ENCODE measurements at regions not wholly inside any gene's neighbourhood (a gene's known extent, or its start where the extent isn't known, plus 50 kb on each side); places are given as distances from the start of the nearest gene placed in this dataset.

DNA sequence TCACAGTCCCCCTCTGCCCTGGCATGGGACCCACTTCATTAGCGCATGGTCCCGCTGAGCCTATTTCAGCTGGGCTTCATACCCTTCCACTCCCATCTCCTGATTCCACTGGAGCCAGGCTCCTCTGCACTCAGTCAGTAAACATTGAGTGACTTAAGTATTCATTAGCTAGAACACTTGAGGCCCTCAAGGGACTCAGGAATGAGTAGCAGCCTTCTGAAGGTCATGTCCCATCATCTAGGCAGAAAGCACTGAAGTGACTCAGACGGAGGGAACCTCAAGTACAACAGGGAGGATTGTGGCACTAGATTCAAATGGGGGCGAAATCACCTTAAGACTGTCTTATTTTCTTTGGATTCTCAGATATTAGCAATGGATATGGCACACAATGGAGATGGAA lies 186.6 kb upstream of the INHBA start:
- no peak overlapping the region for H3K9ac ChIP-seq (ENCODE audit: low read length)

DNA sequence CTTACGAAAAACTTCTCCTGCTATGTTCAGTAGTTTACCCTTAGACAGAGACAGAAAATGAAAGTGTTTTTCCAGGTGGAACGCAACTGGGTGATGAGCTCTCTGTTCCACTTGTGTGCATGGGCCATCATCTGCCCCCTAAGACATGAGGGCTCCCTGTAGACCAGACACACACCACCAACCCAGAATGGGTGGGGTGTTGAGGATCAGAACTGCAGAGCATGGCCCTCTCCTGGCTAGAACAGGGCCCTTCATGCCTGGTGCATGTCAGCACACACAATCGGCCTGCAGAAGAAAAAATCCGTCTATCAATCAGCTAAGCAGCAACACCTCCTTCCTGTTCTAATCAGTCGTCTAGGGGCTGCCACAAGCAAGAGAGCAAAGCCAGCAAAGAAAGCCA lies 186.2 kb upstream of the INHBA start:
- DNase-seq, result no peak
- Histone ChIP-seq H3K18ac (ENCODE audit: low read depth in 1 of 2, low read length in 2 of 2) (peak overlapping the region; percentile 1 to 41), H2BK120ac (ENCODE audit: low read depth, low read length) (no peak overlapping the region), H3K4me1 (ENCODE audit: control insufficient read depth, insufficient read depth, low read depth, low read length) (peaks cover 29% of the 10 kb centered on the region), H3K79me1 (replicated peaks; ENCODE audit: low read length, poor library complexity, severe bottlenecking) (no peaks in the 10 kb centered on the region), H3K4me3 (ENCODE audit: insufficient read depth in 1 of 2, low read depth in 1 of 2, low read length in 2 of 2) (no peak overlapping the region), H3K27ac (ENCODE audit: low read length, poor library complexity, severe bottlenecking) (no peak overlapping the region), H3K4ac (ENCODE audit: low read depth in 1 of 2, low read length in 2 of 2) (no peak overlapping the region), H2AFZ (ENCODE audit: low read depth, low read length) (peak overlapping the region; percentile 1), H2BK5ac (ENCODE audit: low read depth, low read length, poor library complexity, severe bottlenecking) (no peak overlapping the region), H3K4me2 (ENCODE audit: low read length, poor library complexity, severe bottlenecking) (no peak overlapping the region), H3K27me3 (ENCODE audit: control insufficient read depth in 1 of 2, insufficient read depth in 1 of 2, low read length in 2 of 2) (no peaks in the 10 kb centered on the region), H3K9ac (ENCODE audit: low read length) (no peak overlapping the region), H2BK15ac (ENCODE audit: low read depth, poor library complexity, severe bottlenecking) (no peak overlapping the region), H3K23ac (ENCODE audit: low read length in 2 of 2) (no peak overlapping the region), H2BK12ac (ENCODE audit: low read length in 2 of 2) (peak overlapping the region; percentile 20 to 48), H2AK5ac (ENCODE audit: low read length, severe bottlenecking) (peak overlapping the region; percentile 40), H3K14ac (ENCODE audit: low read length in 2 of 2) (peak overlapping the region in 1 of 2 experiments; percentile 46), H4K91ac (ENCODE audit: low read length) (peak overlapping the region; percentile 55), H3K9me3 (ENCODE audit: control insufficient read depth, low read length) (no peaks in the 10 kb centered on the region), H4K8ac (ENCODE audit: low read length) (peak overlapping the region; percentile 5), H3K36me3 (ENCODE audit: control insufficient read depth in 1 of 2, insufficient read depth in 2 of 2, low read depth in 1 of 2, low read length in 2 of 2) (no peaks in the 10 kb centered on the region)
- WGBS, result 83% methylated on average over 5 of the region's 5 CpGs

More for the DNA sequence above, 186.6 kb upstream of the INHBA start:
- H3K4me3 ChIP-seq (ENCODE audit: insufficient read depth in 1 of 2, low read depth in 1 of 2, low read length in 2 of 2), result no peak overlapping the region
- peak overlapping the region; percentile 55 for H4K91ac ChIP-seq (ENCODE audit: low read length)
- no peak overlapping the region for H2BK5ac ChIP-seq (ENCODE audit: low read depth, low read length, poor library complexity, severe bottlenecking)
- peak overlapping the region; percentile 20 to 48 for H2BK12ac ChIP-seq (ENCODE audit: low read length in 2 of 2)
- H2AFZ ChIP-seq (ENCODE audit: low read depth, low read length), result no peak overlapping the region
- peak; percentile 59 for DNase-seq
- H3K27me3 ChIP-seq (ENCODE audit: control insufficient read depth in 1 of 2, insufficient read depth in 1 of 2, low read length in 2 of 2), result no peaks in the 10 kb centered on the region
- H3K23ac ChIP-seq (ENCODE audit: low read length in 2 of 2), result no peak overlapping the region
- no peaks in the 10 kb centered on the region for H3K36me3 ChIP-seq (ENCODE audit: control insufficient read depth in 1 of 2, insufficient read depth in 2 of 2, low read depth in 1 of 2, low read length in 2 of 2)
- H2BK15ac ChIP-seq (ENCODE audit: low read depth, poor library complexity, severe bottlenecking), result no peak overlapping the region
- no peaks in the 10 kb centered on the region for H3K79me1 ChIP-seq (replicated peaks; ENCODE audit: low read length, poor library complexity, severe bottlenecking)
- H3K4ac ChIP-seq (ENCODE audit: low read depth in 1 of 2, low read length in 2 of 2), result no peak overlapping the region
- H3K18ac ChIP-seq (ENCODE audit: low read depth in 1 of 2, low read length in 2 of 2), result peak overlapping the region; percentile 1 to 41
- no peak overlapping the region for H4K8ac ChIP-seq (ENCODE audit: low read length)
- H3K27ac ChIP-seq (ENCODE audit: low read length, poor library complexity, severe bottlenecking), result no peak overlapping the region
- no peak overlapping the region for H3K14ac ChIP-seq (ENCODE audit: low read length in 2 of 2)
- H3K9me3 ChIP-seq (ENCODE audit: control insufficient read depth, low read length), result no peaks in the 10 kb centered on the region
- no peak overlapping the region for H3K4me2 ChIP-seq (ENCODE audit: low read length, poor library complexity, severe bottlenecking)
- WGBS, result 78% methylated on average over 3 of the region's 4 CpGs
- H2AK5ac ChIP-seq (ENCODE audit: low read length, severe bottlenecking), result peak overlapping the region; percentile 40
- H3K4me1 ChIP-seq (ENCODE audit: control insufficient read depth, insufficient read depth, low read depth, low read length), result peaks cover 27% of the 10 kb centered on the region
- H2BK120ac ChIP-seq (ENCODE audit: low read depth, low read length), result no peak overlapping the region

DNA sequence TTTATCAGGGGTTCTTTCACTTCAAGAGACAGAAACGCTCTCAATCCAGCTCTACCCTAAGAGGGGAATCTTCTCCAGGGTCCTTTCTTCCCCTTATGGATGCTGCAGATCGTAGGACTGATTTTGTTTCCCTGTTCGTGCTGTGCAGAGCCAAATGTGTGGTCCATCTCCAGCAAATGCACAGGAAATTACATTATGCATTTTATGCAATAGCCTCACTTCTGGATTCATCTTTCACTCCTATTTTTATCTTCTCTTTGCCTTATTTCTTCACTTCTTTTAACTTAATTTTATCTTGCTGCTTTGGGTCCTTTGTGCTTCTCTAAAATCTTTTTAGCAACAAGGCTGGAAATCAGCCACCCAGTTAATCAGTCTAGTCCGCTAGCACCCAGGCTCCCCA lies 184.5 kb upstream of the INHBA start:
- Histone ChIP-seq H3K27me3 (ENCODE audit: control insufficient read depth in 1 of 2, insufficient read depth in 1 of 2, low read length in 2 of 2) (no peaks in the 10 kb centered on the region), H4K91ac (ENCODE audit: low read length) (peak overlapping the region; percentile 83), H3K18ac (ENCODE audit: low read depth in 1 of 2, low read length in 2 of 2) (peak overlapping the region; percentile 65 to 90), H2BK5ac (ENCODE audit: low read depth, low read length, poor library complexity, severe bottlenecking) (peak overlapping the region; percentile 91), H3K9me3 (ENCODE audit: control insufficient read depth, low read length) (no peaks in the 10 kb centered on the region), H2BK15ac (ENCODE audit: low read depth, poor library complexity, severe bottlenecking) (no peak overlapping the region), H3K27ac (ENCODE audit: low read length, poor library complexity, severe bottlenecking) (peak overlapping the region; percentile 98), H4K8ac (ENCODE audit: low read length) (peak overlapping the region; percentile 73), H2BK120ac (ENCODE audit: low read depth, low read length) (peak overlapping the region; percentile 24), H3K14ac (ENCODE audit: low read length in 2 of 2) (no peak overlapping the region), H3K36me3 (ENCODE audit: control insufficient read depth in 1 of 2, insufficient read depth in 2 of 2, low read depth in 1 of 2, low read length in 2 of 2) (no peaks in the 10 kb centered on the region), H2AFZ (ENCODE audit: low read depth, low read length) (peak overlapping the region; percentile 55), H2BK12ac (ENCODE audit: low read length in 2 of 2) (peak overlapping the region in 1 of 2 experiments; percentile 71), H3K79me1 (replicated peaks; ENCODE audit: low read length, poor library complexity, severe bottlenecking) (no peaks in the 10 kb centered on the region), H3K4me2 (ENCODE audit: low read length, poor library complexity, severe bottlenecking) (no peak overlapping the region), H3K4me1 (ENCODE audit: control insufficient read depth, insufficient read depth, low read depth, low read length) (peaks cover 27% of the 10 kb centered on the region), H3K23ac (ENCODE audit: low read length in 2 of 2) (no peak overlapping the region), H3K4me3 (ENCODE audit: insufficient read depth in 1 of 2, low read depth in 1 of 2, low read length in 2 of 2) (peak overlapping the region in 1 of 2 experiments; percentile 39), H3K9ac (ENCODE audit: low read length) (peak overlapping the region; percentile 57), H2AK5ac (ENCODE audit: low read length, severe bottlenecking) (peak overlapping the region; percentile 28), H3K4ac (ENCODE audit: low read depth in 1 of 2, low read length in 2 of 2) (peak overlapping the region; percentile 57)
- DNase-seq, result no peak
- 90% methylated on average over 4 of the region's 4 CpGs for WGBS

DNA sequence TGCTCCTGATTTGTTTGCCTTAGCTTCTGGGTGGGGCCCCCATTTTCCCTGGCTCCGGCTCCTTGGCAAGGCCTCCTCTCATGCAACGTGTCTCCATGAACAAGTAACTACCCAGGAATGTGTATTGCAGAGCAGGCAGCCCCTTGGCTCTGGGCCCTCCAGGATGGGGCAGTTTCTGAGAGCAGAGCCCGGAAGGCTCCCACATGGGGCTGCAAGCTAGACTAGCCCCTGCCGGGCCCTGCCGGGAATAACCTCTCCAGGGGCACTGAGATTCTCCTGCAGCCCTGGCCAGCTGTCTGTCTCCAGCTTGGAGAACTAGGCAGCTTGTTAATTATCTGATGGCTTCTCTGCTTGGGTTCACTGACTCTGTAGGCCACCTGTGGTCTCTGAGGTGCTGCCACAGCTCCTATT lies 184.0 kb upstream of the INHBA start:
- Histone ChIP-seq H2BK120ac (ENCODE audit: low read depth, low read length) (peak overlapping the region; percentile 24), H3K14ac (ENCODE audit: low read length in 2 of 2) (no peak overlapping the region), H3K23ac (ENCODE audit: low read length in 2 of 2) (peak overlapping the region in 1 of 2 experiments; percentile 56), H3K18ac (ENCODE audit: low read depth in 1 of 2, low read length in 2 of 2) (peak overlapping the region; percentile 65 to 90), H2AFZ (ENCODE audit: low read depth, low read length) (peak overlapping the region; percentile 55), H2BK5ac (ENCODE audit: low read depth, low read length, poor library complexity, severe bottlenecking) (peak overlapping the region; percentile 91), H3K4ac (ENCODE audit: low read depth in 1 of 2, low read length in 2 of 2) (peak overlapping the region; percentile 57), H3K36me3 (ENCODE audit: control insufficient read depth in 1 of 2, insufficient read depth in 2 of 2, low read depth in 1 of 2, low read length in 2 of 2) (no peaks in the 10 kb centered on the region), H4K91ac (ENCODE audit: low read length) (peak overlapping the region; percentile 83), H3K79me1 (replicated peaks; ENCODE audit: low read length, poor library complexity, severe bottlenecking) (no peaks in the 10 kb centered on the region), H2BK15ac (ENCODE audit: low read depth, poor library complexity, severe bottlenecking) (peak overlapping the region; percentile 27), H3K4me3 (ENCODE audit: insufficient read depth in 1 of 2, low read depth in 1 of 2, low read length in 2 of 2) (peak overlapping the region in 1 of 2 experiments; percentile 61), H3K9me3 (ENCODE audit: control insufficient read depth, low read length) (no peaks in the 10 kb centered on the region), H2BK12ac (ENCODE audit: low read length in 2 of 2) (peak overlapping the region in 1 of 2 experiments; percentile 71), H4K8ac (ENCODE audit: low read length) (peak overlapping the region; percentile 73), H3K4me2 (ENCODE audit: low read length, poor library complexity, severe bottlenecking) (no peak overlapping the region), H3K9ac (ENCODE audit: low read length) (peak overlapping the region; percentile 76), H3K27me3 (ENCODE audit: control insufficient read depth in 1 of 2, insufficient read depth in 1 of 2, low read length in 2 of 2) (no peaks in the 10 kb centered on the region), H2AK5ac (ENCODE audit: low read length, severe bottlenecking) (no peak overlapping the region), H3K4me1 (ENCODE audit: control insufficient read depth, insufficient read depth, low read depth, low read length) (peaks cover 25% of the 10 kb centered on the region), H3K27ac (ENCODE audit: low read length, poor library complexity, severe bottlenecking) (peak overlapping the region; percentile 98)
- DNase-seq, result peak; percentile 88
- WGBS, result 8% methylated on average over 5 of the region's 5 CpGs
